CD4-positive, alpha-beta T cell treated with Interleukin-12 subunit alpha and Interleukin-12 subunit beta, for 1 hour (primary cell): ENCODE measurements at regions not wholly inside any gene's neighbourhood (a gene's known extent, or its start where the extent isn't known, plus 50 kb on each side); places are given as distances from the start of the nearest gene placed in this dataset.
A peak's percentile ranks its signal among the peaks of the same experiment; 100 is the strongest.
"Not testable (repeated sequence)": the region's sequence is repeated elsewhere in the genome, so short reads cannot be mapped to it uniquely, and the experiment has no call there.

Source experiments
- DNase-seq: peaks from one replicate; pipeline ENCODE4 v3.0.0-alpha.2; 2020

DNA sequence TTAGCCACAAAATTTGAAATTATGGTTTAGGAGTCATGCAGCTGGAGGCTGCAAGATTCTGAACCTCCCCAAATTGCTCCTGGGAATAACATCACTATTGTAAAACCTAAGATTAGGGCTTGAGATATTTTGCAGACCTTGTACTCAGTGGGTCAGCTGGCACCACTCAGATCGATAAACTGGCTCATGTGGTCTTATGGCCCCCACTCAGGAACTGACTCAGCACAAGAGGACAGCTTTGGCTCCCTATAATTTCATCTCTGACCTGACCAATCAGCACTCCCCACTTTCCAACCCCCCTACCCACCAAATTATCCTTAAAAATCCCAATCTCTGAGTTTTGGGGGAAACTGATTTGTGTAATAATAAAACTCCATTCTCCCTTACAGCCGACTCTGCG, 161.6 kb downstream of the BRMS1L start:
- DNase-seq: no peak

- no peak for DNase-seq
These were observed 160.1 kb downstream of the BRMS1L start for GRCh38 chr14:35986219-35986573.

- no peak for DNase-seq
These were observed 159.5 kb downstream of the BRMS1L start for GRCh38 chr14:35985474-35986218.

DNA sequence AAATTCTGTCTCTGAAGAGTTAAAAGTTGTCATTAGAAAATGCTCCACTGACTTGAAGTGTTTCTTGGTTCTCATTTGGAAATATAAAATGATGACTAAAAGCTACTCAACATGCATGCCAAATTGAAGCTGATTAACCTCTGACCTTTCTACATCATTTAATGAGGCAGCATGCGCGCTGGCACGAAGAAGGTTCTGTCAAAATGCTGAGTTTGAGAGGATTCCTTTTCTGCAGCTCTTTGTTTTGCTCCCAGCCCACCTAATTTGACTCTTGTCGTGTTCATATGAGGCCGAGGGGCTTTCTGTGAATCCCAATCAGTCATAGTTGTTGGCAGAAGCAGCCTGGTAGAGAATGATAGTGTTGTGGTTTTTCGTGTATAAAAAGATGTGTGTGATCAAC, 153.4 kb downstream of the BRMS1L start:
- no peak for DNase-seq

DNA sequence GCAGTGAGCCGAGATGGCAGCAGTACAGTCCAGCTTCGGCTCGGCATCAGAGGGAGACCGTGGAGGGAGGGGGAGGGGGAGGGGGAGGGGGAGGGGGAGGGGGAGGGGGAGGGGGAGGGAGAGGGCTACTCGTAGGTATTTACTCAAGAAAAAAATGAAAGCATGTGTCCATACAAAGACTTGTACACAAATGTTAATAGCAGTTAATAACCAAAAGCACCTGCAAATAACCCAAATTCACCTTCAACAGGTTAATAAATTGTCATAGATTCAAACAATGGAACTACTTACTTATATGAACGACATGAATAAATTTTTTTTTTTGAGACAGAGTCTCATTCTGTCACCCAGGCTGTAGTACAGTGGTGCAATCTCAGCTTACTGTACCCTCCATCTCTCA, 152.4 kb downstream of the BRMS1L start:
- DNase-seq: no peak

DNA sequence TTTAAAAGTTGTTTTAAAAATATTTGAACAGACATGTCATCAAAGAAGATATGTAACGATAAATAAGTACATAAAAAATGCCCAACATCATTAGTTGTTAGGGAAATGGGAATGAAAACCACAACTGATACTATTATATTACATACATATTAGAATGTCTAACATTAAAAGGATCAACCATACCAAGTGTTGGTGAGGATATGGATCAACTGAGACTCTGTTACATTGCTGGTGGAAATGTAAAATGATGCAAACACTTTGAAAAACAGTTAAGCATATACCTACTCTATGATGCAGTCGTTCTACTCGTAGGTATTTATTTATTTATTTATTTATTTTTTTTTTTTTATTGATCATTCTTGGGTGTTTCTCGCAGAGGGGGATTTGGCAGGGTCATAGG, 149.7 kb downstream of the BRMS1L start:
- no peak for DNase-seq

- no peak for DNase-seq
These were observed 147.6 kb downstream of the BRMS1L start for GRCh38 chr14:35973770-35974169.

- no peak for DNase-seq
These were observed 146.0 kb downstream of the BRMS1L start for GRCh38 chr14:35971965-35972630.

GRCh38 chr14:35969310-35969709, 143.2 kb downstream of the BRMS1L start:
- no peak for DNase-seq

- DNase-seq: no peak
These were observed 139.3 kb downstream of the BRMS1L start for GRCh38 chr14:35965400-35965799.

- DNase-seq: no peak
These were observed 138.7 kb downstream of the BRMS1L start for GRCh38 chr14:35964697-35965286.

DNA sequence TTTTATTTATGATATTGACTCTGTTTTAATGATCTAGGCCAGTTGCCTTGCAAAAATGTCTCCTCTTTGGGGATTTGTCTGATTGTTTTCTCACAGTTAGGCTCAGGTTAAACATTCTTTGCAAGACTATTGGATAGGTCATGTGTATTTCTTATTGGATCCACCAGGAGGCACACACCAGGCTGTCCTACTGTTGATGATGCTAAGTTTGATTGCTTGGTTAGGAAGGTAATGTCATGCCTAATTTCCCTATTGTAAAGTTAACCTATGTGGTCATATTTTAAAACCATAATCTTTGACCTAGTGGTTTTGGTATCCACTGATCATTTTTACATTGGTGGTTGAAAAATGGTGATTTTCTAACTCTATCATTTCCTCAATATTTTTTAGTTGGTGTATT, 137.1 kb downstream of the BRMS1L start:
- DNase-seq: no peak

DNA sequence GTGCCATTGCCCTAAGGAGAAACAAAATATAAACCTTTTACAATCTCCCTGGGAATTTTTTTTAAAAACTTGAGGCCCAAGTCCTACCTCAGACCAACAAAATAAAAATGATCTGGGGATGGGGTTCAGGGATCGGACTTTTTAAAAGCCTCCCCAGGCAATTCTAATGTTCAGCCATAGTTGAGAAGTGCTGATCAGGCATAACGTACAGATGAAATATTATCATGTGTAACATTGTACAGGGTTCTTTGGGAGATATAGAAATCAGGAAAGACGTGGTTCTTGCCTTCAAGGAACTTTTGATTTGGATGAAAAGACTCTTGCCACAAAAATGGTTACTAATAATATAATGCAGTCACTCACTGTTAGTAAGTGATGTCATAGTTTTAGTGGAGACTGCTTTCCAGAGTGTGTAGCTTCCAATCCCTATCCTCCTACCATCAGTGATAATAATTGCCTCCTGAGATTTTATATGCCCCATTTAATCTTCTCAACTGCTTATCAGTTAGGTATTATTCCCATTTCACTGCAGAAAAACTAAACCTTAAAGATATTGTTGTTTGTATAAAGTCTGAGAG, 135.6 kb downstream of the BRMS1L start:
- DNase-seq: no peak

DNA sequence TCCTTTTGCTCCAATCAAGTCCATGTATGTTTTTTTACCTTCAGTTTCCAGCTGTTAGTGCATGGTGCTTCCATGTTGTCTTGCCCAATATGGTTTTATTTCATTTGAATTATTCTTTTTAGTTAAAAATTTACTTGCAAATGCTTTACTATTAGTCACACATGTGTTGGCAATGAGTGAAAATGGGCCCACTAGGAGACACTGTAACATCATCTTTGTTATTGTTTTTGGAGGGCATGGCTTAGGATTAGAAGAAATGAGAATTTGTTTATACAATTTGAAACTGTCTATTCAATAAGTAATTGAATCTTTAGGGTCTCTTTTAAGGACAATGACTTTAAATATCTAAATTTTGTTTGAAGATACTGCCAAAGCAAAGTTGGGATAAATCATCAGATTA, 133.7 kb downstream of the BRMS1L start:
- no peak for DNase-seq

GRCh38 chr14:35958499-35958898, 132.4 kb downstream of the BRMS1L start:
- DNase-seq: no peak

DNA sequence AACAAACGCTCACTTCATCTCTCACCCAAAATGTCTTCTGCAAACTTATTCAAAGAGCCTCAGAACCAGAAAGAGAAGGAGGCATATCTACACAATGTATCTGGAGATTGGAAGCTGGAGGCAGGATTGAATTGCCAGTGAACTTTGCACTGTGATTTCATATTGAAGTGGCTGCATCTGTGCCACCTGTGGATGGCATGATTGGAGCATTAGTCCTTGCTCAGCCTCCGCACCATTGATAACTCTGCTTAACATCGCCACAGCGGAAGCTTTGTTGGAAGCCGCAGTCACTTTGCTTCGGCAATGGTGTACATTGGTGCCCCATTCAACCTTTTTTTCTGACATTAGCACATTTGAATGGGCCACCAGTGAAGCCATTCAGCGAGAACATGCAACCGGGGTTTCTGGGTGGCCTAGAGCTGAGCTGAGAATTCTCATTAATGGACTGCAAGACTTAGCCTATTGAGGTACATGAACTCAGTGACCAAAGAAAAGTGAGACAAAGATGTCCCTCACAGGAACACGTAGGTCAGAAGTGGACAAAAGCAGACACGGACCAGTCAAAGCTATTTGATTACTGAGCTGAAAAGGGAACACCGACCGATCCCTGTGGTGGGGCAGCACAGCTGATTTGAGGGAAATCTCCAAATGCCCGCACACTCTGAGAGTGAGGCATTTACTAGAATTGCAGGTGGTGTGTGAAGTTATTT, 130.4 kb downstream of the BRMS1L start:
- DNase-seq: no peak

DNA sequence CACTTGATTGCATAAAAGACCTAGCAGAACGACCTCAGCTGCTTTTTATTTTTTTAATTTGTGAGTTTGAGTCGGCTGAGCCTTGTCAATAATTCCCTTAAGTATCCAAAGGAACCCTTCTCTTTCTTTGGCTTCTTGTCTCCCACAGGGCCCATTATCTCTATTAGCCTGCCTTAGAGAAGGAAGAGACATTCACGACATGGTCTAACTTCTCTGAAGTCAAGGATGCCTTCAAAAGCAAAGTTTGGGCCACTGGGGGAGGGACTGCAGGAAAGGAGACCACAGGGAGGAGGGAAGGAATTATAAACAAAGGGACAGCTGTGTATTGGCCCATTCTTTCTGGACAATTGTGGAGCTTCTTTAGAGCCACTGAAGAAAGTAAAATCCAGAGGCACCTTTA, 126.4 kb downstream of the BRMS1L start:
- no peak for DNase-seq

GRCh38 chr14:35949920-35950513, 123.9 kb downstream of the BRMS1L start:
- DNase-seq: no peak

GRCh38 chr14:35947983-35948382, 121.8 kb downstream of the BRMS1L start:
- DNase-seq: not testable (repeated sequence)

DNA sequence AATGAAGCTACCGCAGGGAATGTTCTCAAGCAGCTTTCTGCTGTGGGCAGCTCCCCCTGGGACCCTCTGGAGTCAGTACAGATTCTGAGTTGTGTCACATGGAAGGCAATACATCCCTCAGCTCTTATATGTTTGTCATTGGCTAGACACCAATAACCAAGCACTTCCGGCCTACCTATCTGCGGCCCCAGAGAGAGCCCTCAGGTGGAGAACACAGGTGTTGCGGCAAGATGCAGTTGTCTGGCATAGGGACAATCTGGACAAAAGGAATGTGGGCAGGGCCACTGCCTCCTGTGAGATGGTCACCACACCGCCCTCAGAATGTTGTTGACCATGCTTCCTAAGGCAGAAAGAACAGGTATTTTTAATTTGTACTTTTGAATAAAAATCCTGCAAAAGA, 118.7 kb downstream of the BRMS1L start:
- DNase-seq: no peak

- DNase-seq: peak; percentile 5
These were observed 114.2 kb downstream of the BRMS1L start for GRCh38 chr14:35940291-35940690.

- DNase-seq: no peak
These were observed 112.6 kb downstream of the BRMS1L start for GRCh38 chr14:35938770-35939169.

DNA sequence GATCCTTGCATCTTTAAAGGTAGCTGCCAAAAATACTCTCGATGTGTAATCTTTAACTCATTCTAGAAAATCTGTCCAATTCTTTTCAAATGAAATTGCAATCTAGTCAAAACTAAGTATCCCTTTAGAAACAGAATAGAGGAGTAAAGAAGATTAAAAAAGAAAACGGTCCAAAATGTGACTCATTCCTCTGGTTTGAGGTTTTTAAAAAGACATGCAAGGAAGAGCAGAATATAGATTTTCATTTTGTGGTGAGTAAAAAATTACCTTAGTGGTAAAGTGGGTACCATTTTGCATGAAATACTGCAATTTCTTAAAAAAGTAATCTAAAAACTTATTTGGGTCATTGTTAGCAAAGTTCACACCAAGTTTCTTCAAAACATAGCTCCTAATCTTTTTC, 108.4 kb downstream of the BRMS1L start:
- DNase-seq: no peak
